GM12878 (cell line): ENCODE measurements at regions not wholly inside any gene's neighbourhood (a gene's known extent, or its start where the extent isn't known, plus 50 kb on each side); places are given as distances from the start of the nearest gene placed in this dataset.

ENCODE experiments used
- ATAC-seq: fragments of 200-7000 bp; cut with Tn5 transposase; 3 replicates; pipeline ENCODE4 v1.9.1; 2020; ENCODE audit warnings: mild to moderate bottlenecking, moderate library complexity
- BruUV-seq: library from RNA; stranded (reverse); fragments of 400-500 nt; replicated peaks from 2 replicates; lab custom pipeline; 2021; lab: Mats Ljungman, UMichigan
- CTCF ChIA-PET: fragments of 300-600 bp; sonication (Branson Sonifier 250); formaldehyde crosslinking; extraction: SDS; loops from one replicate; lab custom pipeline; 2021; ENCODE audit warnings: inconsistent platforms; lab: Yijun Ruan, JAX
- POLR2A ChIA-PET: fragments of 350-600 bp; formaldehyde crosslinking; extraction: SDS; loops from one replicate; lab custom pipeline; 2021; ENCODE audit warnings: inconsistent platforms; lab: Charles Lee
- RAD21 ChIA-PET: fragments of 300-600 bp; sonication (Branson Sonifier 250); formaldehyde crosslinking; loops from one replicate; lab custom pipeline; 2023; ENCODE audit warnings: antibody characterized with exemption; ENCODE audit not compliant: unreplicated experiment; lab: Charles Lee
- SMC1A ChIA-PET: fragments of 300-600 bp; sonication (Branson Sonifier 250); formaldehyde crosslinking; loops from one replicate; lab custom pipeline; 2023; ENCODE audit not compliant: unreplicated experiment, uncharacterized antibody; lab: Charles Lee
- DNase-seq: peaks from one replicate; pipeline ENCODE4 v3.0.0-alpha.2; 2011; ENCODE audit warnings: low read depth, low spot score
- FAIRE-seq: peaks from 3 replicates; lab custom pipeline; 2011; peaks lifted over from hg19 to GRCh38; lab: Jason Lieb, UNC
- H2AFZ ChIP-seq: 2 replicates; pipeline ENCODE4 v1.6.0; 2011; ENCODE audit warnings: low read depth, low read length, control low read depth; ENCODE audit not compliant: control insufficient read depth
- H3K27ac ChIP-seq: 2 replicates; pipeline ENCODE4 v1.5.1; 2011; ENCODE audit warnings: control low read depth; ENCODE audit not compliant: control insufficient read depth, insufficient read depth
- H3K27me3 ChIP-seq, 2 experiments: replicated peaks in 1 of 2; 2 replicates each; pipeline versions ENCODE4 v1.6.0 to v1.6.1; 2011; ENCODE audit warnings: low read length in 1 of 2; ENCODE audit not compliant: control insufficient read depth in 2 of 2, insufficient read depth in 2 of 2
- H3K36me3 ChIP-seq, 2 experiments: 2 replicates each; pipeline ENCODE4 v1.5.1; 2011; ENCODE audit warnings: low read length in 1 of 2; ENCODE audit not compliant: control insufficient read depth in 2 of 2, insufficient read depth in 2 of 2
- H3K4me1 ChIP-seq: 2 replicates; pipeline ENCODE4 v1.6.1; 2011; ENCODE audit warnings: mild to moderate bottlenecking, low read length, moderate library complexity, mixed read lengths; ENCODE audit not compliant: control insufficient read depth, insufficient read depth
- H3K4me2 ChIP-seq: 2 replicates; pipeline ENCODE4 v1.6.0; 2011; ENCODE audit warnings: control low read depth; ENCODE audit not compliant: control insufficient read depth, insufficient read depth
- H3K4me3 ChIP-seq: fragments of 200-600 bp; sonication (generic); 2 replicates; pipeline ENCODE4 v1.5.1; 2016
- H3K79me2 ChIP-seq: 2 replicates; pipeline ENCODE4 v1.6.0; 2011; ENCODE audit warnings: low read length; ENCODE audit not compliant: control insufficient read depth, insufficient read depth
- H3K9ac ChIP-seq: 2 replicates; pipeline ENCODE4 v1.8.0; 2011; ENCODE audit warnings: low read length, control low read depth, mixed read lengths; ENCODE audit not compliant: control insufficient read depth, insufficient read depth
- H3K9me3 ChIP-seq: replicated peaks from 3 replicates; pipeline ENCODE4 v1.5.1; 2011; ENCODE audit warnings: mild to moderate bottlenecking, low read length; ENCODE audit not compliant: control insufficient read depth, insufficient read depth
- H4K20me1 ChIP-seq: 2 replicates; pipeline ENCODE4 v1.6.0; 2011; ENCODE audit not compliant: control insufficient read depth, insufficient read depth
- CEBPB ChIP-seq, 2 experiments: fragments of 150-350 bp in 1 of 2; IDR thresholded peaks; 2 replicates each; pipeline ENCODE4 v1.6.1; 2012 to 2014; ENCODE audit warnings: low read depth in 2 of 2, low read length in 2 of 2, borderline replicate concordance in 1 of 2, inconsistent platforms in 1 of 2
- CHD2 ChIP-seq: IDR thresholded peaks from 2 replicates; pipeline ENCODE4 v1.6.1; 2011; ENCODE audit warnings: low read depth, low read length, improper control_type of control experiment, borderline replicate concordance
- GATAD2B ChIP-seq: fragments of 450-650 bp; conservative IDR thresholded peaks from 2 replicates; pipeline ENCODE4 v1.6.1; 2017; ENCODE audit warnings: low read depth, mild to moderate bottlenecking, moderate library complexity
- IKZF1 ChIP-seq: fragments of 450-650 bp; conservative IDR thresholded peaks from 2 replicates; pipeline ENCODE4 v1.6.1; 2017; ENCODE audit warnings: antibody characterized with exemption, mild to moderate bottlenecking
- PAX5 ChIP-seq: IDR thresholded peaks from 2 replicates; pipeline ENCODE4 v1.6.1; 2011; ENCODE audit warnings: low read depth, low read length, borderline replicate concordance
- SMAD5 ChIP-seq: IDR thresholded peaks from 2 replicates; pipeline ENCODE4 v1.6.1; 2016; ENCODE audit warnings: antibody characterized with exemption, low read depth
- SPI1 ChIP-seq: IDR thresholded peaks from 2 replicates; pipeline ENCODE4 v1.6.1; 2011; ENCODE audit warnings: low read depth, mild to moderate bottlenecking, low read length, moderate library complexity, borderline replicate concordance; ENCODE audit not compliant: insufficient read depth
- WGBS: methylation state at CpG from one replicate; pipeline ENCODE4 v1.1.6; 2016; ENCODE audit warnings: low lambda C conversion rate; ENCODE audit not compliant: insufficient replicate concordance, insufficient coverage; ENCODE audit errors: missing lambda C conversion rate; 5-methylcytosine and 5-hydroxymethylcytosine counted together
- in situ Hi-C: fragments of 300-500 bp; cut with MboI; formaldehyde crosslinking; loops from 9 replicates; pipeline ENCODE4 v1.14.3; 2018; ENCODE audit warnings: mixed read lengths
- intact Hi-C: fragments of 100-400 bp; cut with micrococcal nuclease; formaldehyde crosslinking; loops from one replicate; pipeline ENCODE4 v1.14.2; 2022; ENCODE audit not compliant: unreplicated experiment

DNA sequence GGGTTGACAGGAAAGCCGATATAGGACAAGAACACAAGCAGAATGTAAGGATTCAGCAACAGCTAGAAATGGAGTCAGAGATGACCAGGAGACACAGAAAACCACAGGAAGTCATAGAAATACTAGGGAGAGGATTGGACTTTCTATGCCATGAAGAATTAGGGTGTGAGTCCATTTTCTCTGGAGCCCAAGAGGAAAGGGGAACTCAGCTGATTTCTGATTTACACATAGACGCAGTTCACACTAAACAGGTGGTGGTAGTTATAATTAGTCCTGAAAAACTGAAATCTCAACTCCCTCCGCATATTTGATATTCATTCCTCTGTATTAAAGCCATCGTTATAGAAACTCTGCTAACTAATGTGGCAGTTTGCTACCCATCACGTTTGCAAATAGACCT is 292.7 kb upstream of the STT3B start:
- Histone ChIP-seq H3K4me1 (peaks cover 25% of the 10 kb centered on the region), H3K4me2 (peak overlapping the region; percentile 34; the same call in 1 of the 2 replicates), H2AFZ (no peak overlapping the region), H3K27me3 (no peaks in the 10 kb centered on the region), H3K9me3 (no peaks in the 10 kb centered on the region), H3K9ac (no peak overlapping the region), H3K27ac (0 out of 2 replicates have a peak overlapping the region, but pooled peaks have one; percentile 82), H3K36me3 (no peaks in the 10 kb centered on the region), H3K4me3 (no peak overlapping the region), H3K79me2 (no peaks in the 10 kb centered on the region; the same call in 1 of the 2 replicates), H4K20me1 (no peaks in the 10 kb centered on the region)
- intact Hi-C loops, result loop anchor here (10.0 kb wide), 1 partner anchor 255 kb away; no protein-coding TSS in a partner anchor
- WGBS, result 50% methylated on average over 5 of the region's 5 CpGs
- FAIRE-seq (no peak), ATAC-seq (no peak), DNase-seq (no peak)
- TF ChIP-seq SPI1, result peak; percentile 58; the same call in 1 of the 2 replicates
- 0 out of 2 replicates have a peak, but pooled peaks have one; percentile 23 for TF ChIP-seq GATAD2B
- TF ChIP-seq PAX5, result no peak
- no peak for TF ChIP-seq CEBPB (IDR thresholded peaks at IDR 0.05; ENCODE audit: borderline replicate concordance in 1 of 2, low read depth in 2 of 2, low read length in 2 of 2)
- no peak for TF ChIP-seq SMAD5
- 0 out of 2 replicates have a peak, but pooled peaks have one; percentile 13 for TF ChIP-seq IKZF1
- no peak for TF ChIP-seq CHD2
- in situ Hi-C loops, result loop anchor here (10.0 kb wide), 1 partner anchor 295 kb away; the partner anchor contains the start of gene STT3B
- BruUV-seq, result no TSS peak
- ChIA-PET POLR2A (interaction anchor here (0.6 to 5.8 kb wide), 4 partner anchors 10 to 1261 kb away, joined by 3 to 109 read pairs (median 8); no protein-coding TSS in a partner anchor), CTCF (interaction anchor here (1.4 to 3.4 kb wide), 4 partner anchors 8 to 293 kb away, joined by 4 to 24 read pairs (median 6); partner anchors contain the start of gene STT3B), SMC1A (interaction anchor here (1.5 to 13.1 kb wide), 6 partner anchors 11 to 297 kb away, joined by 3 to 378 read pairs (median 42); no protein-coding TSS in a partner anchor), RAD21 (interaction anchor here (1.1 to 16.3 kb wide), 6 partner anchors 11 to 293 kb away, joined by 3 to 381 read pairs (median 25); partner anchors contain the start of gene STT3B)
